Breast epithelium (tissue), 3 donors: ENCODE measurements at regions not wholly inside any gene's neighbourhood (a gene's known extent, or its start where the extent isn't known, plus 50 kb on each side); places are given as distances from the start of the nearest gene placed in this dataset.

Experiments used
- POLR2A ChIP-seq: fragments of 450-650 bp; IDR thresholded peaks from one replicate; pipeline ENCODE4 v1.6.1; 2016; ENCODE audit warnings: antibody characterized with exemption, mild to moderate bottlenecking, moderate library complexity
- POLR2AphosphoS5 ChIP-seq, 3 donors: sonication (generic); formaldehyde crosslinking; IDR thresholded peaks; one replicate each; pipeline ENCODE4 v1.6.1; 2017; ENCODE audit warnings: antibody characterized with exemption in 3 of 3
- TF ChIP-seq, protein P1 (sequence below), 3 donors: fragments of 450-650 bp; IDR thresholded peaks; one replicate each; pipeline ENCODE4 v1.5.1; 2016 to 2017; ENCODE audit warnings: antibody characterized with exemption in 3 of 3, mild to moderate bottlenecking in 3 of 3, moderate library complexity in 3 of 3

- TF ChIP-seq, protein P1, sequence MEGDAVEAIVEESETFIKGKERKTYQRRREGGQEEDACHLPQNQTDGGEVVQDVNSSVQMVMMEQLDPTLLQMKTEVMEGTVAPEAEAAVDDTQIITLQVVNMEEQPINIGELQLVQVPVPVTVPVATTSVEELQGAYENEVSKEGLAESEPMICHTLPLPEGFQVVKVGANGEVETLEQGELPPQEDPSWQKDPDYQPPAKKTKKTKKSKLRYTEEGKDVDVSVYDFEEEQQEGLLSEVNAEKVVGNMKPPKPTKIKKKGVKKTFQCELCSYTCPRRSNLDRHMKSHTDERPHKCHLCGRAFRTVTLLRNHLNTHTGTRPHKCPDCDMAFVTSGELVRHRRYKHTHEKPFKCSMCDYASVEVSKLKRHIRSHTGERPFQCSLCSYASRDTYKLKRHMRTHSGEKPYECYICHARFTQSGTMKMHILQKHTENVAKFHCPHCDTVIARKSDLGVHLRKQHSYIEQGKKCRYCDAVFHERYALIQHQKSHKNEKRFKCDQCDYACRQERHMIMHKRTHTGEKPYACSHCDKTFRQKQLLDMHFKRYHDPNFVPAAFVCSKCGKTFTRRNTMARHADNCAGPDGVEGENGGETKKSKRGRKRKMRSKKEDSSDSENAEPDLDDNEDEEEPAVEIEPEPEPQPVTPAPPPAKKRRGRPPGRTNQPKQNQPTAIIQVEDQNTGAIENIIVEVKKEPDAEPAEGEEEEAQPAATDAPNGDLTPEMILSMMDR (IDR thresholded peaks at IDR 0.05): no peak
- TF ChIP-seq POLR2AphosphoS5 (IDR thresholded peaks at IDR 0.05): no peak
- no peak for TF ChIP-seq POLR2A
These were observed 330.9 kb upstream of the CDH4 start for GRCh38 chr20:60921022-60921622.
